Common myeloid progenitor, CD34-positive (primary cell): ENCODE measurements at regions not wholly inside any gene's neighbourhood (a gene's known extent, or its start where the extent isn't known, plus 50 kb on each side); places are given as distances from the start of the nearest gene placed in this dataset.

Experiments
- CTCF ChIA-PET: fragments of 350-600 bp; sonication (Branson Sonifier 250); formaldehyde crosslinking; loops from one replicate; lab custom pipeline; 2021; ENCODE audit warnings: antibody characterized with exemption; lab: Charles Lee
- POLR2A ChIA-PET: fragments of 350-600 bp; sonication (Branson Sonifier 250); formaldehyde crosslinking; loops from one replicate; lab custom pipeline; 2021; ENCODE audit warnings: antibody characterized with exemption; lab: Charles Lee
- DNase-seq, 3 donors: peaks; one replicate each; pipeline versions ENCODE4 v3.0.0 to v3.0.0-alpha.2; 2013
- H3K27ac ChIP-seq, 2 experiments: 1 replicate in 1 of 2; 2 replicates in 1 of 2; pipeline ENCODE4 v1.7.0; 2013; ENCODE audit warnings: inconsistent platforms in 2 of 2, low read length in 2 of 2, mild to moderate bottlenecking in 2 of 2, low read depth in 1 of 2, moderate library complexity in 1 of 2; ENCODE audit not compliant: severe bottlenecking in 2 of 2, insufficient read depth in 1 of 2, poor library complexity in 1 of 2
- H3K27me3 ChIP-seq, 5 experiments: replicated peaks in 2 of 5; 1 replicate in 3 of 5; 2 replicates in 2 of 5; pipeline versions ENCODE4 v1.6.1 to v1.7.0; 2013; ENCODE audit warnings: low read length in 4 of 5, mild to moderate bottlenecking in 2 of 5, moderate library complexity in 2 of 5, inconsistent platforms in 1 of 5; ENCODE audit not compliant: insufficient read depth in 5 of 5, control insufficient read depth in 4 of 5
- H3K36me3 ChIP-seq, 4 experiments: 1 replicate in 2 of 4; 2 replicates in 2 of 4; pipeline versions ENCODE4 v1.6.1 to v1.7.0; 2013; ENCODE audit warnings: low read length in 3 of 4, control low read depth in 1 of 4, mild to moderate bottlenecking in 1 of 4; ENCODE audit not compliant: control insufficient read depth in 4 of 4, insufficient read depth in 4 of 4
- H3K4me1 ChIP-seq, 4 experiments: 1 replicate in 3 of 4; 2 replicates in 1 of 4; pipeline versions ENCODE4 v1.6.1 to v1.7.1; 2013; ENCODE audit warnings: low read length in 3 of 4, mild to moderate bottlenecking in 3 of 4, control low read depth in 1 of 4, inconsistent platforms in 1 of 4, moderate library complexity in 1 of 4; ENCODE audit not compliant: control insufficient read depth in 4 of 4, insufficient read depth in 4 of 4; ENCODE audit errors: control extremely low read depth in 1 of 4
- H3K4me3 ChIP-seq, 7 experiments: 1 replicate in 4 of 7; 2 replicates in 3 of 7; pipeline versions ENCODE4 v1.5.1 to v1.7.0; 2013; ENCODE audit warnings: mild to moderate bottlenecking in 7 of 7, low read length in 6 of 7, moderate library complexity in 6 of 7, inconsistent platforms in 2 of 7, low read depth in 2 of 7, control low read depth in 1 of 7; ENCODE audit not compliant: insufficient read depth in 4 of 7, control insufficient read depth in 1 of 7; ENCODE audit errors: extremely low read depth in 1 of 7
- H3K9me3 ChIP-seq, 5 experiments: 1 replicate in 4 of 5; 2 replicates in 1 of 5; pipeline versions ENCODE4 v1.6.1 to v1.7.1; 2013; ENCODE audit warnings: low read length in 4 of 5, mild to moderate bottlenecking in 2 of 5, inconsistent platforms in 1 of 5, low read depth in 1 of 5, moderate library complexity in 1 of 5; ENCODE audit not compliant: control insufficient read depth in 4 of 5, insufficient read depth in 2 of 5; ENCODE audit errors: control extremely low read depth in 1 of 5
- WGBS: methylation state at CpG from one replicate; pipeline ENCODE4 v1.1.5; 2013; ENCODE audit not compliant: insufficient coverage; 5-methylcytosine and 5-hydroxymethylcytosine counted together

- H3K4me1 ChIP-seq: peaks cover 6 to 82% (median 68%) of the 10 kb centered on the region in 4 experiments
- H3K9me3 ChIP-seq: no peaks in the 10 kb centered on the region
- H3K36me3 ChIP-seq: no peaks in the 10 kb centered on the region
- H3K27ac ChIP-seq: no peak overlapping the region
- CTCF ChIA-PET: interaction anchor here (1.0 to 1.8 kb wide), 5 partner anchors 13 to 219 kb away, joined by 3 to 7 read pairs (median 3); no protein-coding TSS in a partner anchor
- no peak for DNase-seq
- WGBS: 94% methylated on average over 2 of the region's 5 CpGs
- no peaks in the 10 kb centered on the region for H3K27me3 ChIP-seq
- POLR2A ChIA-PET: interaction anchor here (0.9 kb wide), 1 partner anchor 57 kb away, joined by 3 read pairs; the partner anchor contains the start of gene KLF13
- no peak overlapping the region for H3K4me3 ChIP-seq
Observed at GRCh38 chr15:31269816-31270575, 56.6 kb upstream of the KLF13 start.

DNA sequence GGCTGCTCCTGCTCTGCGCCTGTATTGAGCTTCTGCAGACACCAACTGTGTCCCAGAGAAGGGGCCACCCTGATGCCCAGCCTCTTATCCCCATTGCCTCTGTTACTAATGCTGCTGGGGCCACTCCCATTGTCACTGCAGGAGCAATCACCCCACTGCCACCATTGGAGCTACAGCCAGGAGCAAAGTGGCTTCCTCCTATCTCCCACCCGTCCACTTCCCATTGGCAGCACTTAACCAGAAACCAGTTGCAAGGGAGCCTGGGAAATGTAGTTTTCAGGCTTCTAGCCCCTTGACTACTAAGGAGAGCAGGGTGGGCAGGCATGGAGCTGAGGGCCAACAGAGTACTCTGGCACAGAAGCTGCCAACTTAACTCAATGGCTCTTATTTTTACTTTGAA, 55.9 kb upstream of the KLF13 start:
- CTCF ChIA-PET: interaction anchor here (1.1 to 2.8 kb wide), 5 partner anchors 7 to 218 kb away, joined by 3 to 11 read pairs (median 3); no protein-coding TSS in a partner anchor
- POLR2A ChIA-PET: interaction anchor here (0.9 kb wide), 1 partner anchor 56 kb away, joined by 3 read pairs; the partner anchor contains the start of gene KLF13
- DNase-seq: peak in 2 of 3 donors; percentile 24 to 30

DNA sequence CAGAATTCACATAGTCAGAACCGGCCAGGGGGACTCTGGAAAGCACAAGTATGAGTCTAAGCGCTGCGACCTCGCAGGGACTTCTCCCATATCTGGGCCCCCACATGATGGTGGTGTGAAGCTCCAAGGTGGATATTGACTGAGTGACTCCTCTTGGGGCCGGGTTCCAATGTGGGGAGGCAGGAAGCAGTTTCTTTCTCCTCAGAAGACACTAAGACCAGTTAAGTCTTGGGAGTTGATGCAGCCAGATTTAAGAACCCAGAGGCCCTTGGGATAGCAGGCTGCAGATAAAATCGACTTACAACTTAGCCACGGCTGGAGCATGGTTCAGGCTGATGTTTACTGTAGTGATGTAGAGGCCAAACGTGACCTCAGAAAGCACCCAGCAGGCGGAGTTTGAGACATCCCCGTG, 55.4 kb upstream of the KLF13 start:
- Histone ChIP-seq H3K27ac (no peak overlapping the region), H3K36me3 (no peaks in the 10 kb centered on the region), H3K4me3 (no peak overlapping the region), H3K4me1 (peaks cover 6 to 73% (median 59%) of the 10 kb centered on the region in 4 experiments), H3K27me3 (no peaks in the 10 kb centered on the region), H3K9me3 (no peaks in the 10 kb centered on the region)
- 94% methylated on average over 10 of the region's 10 CpGs for WGBS
- CTCF ChIA-PET: interaction anchor here (1.1 to 2.8 kb wide), 3 partner anchors 7 to 217 kb away, joined by 3 to 11 read pairs (median 7); no protein-coding TSS in a partner anchor
- POLR2A ChIA-PET: no interaction called here
- no peak for DNase-seq

More for the DNA sequence above, 55.9 kb upstream of the KLF13 start:
- no peak overlapping the region for H3K27ac ChIP-seq
- H3K9me3 ChIP-seq: no peaks in the 10 kb centered on the region
- H3K27me3 ChIP-seq: no peaks in the 10 kb centered on the region
- no peaks in the 10 kb centered on the region for H3K36me3 ChIP-seq
- no peak overlapping the region for H3K4me3 ChIP-seq
- H3K4me1 ChIP-seq: peaks cover 6 to 78% (median 63%) of the 10 kb centered on the region in 4 experiments
- WGBS: 71% methylated on average over 2 of the region's 2 CpGs

- no peak for DNase-seq
- peaks cover 6 to 67% (median 52%) of the 10 kb centered on the region in 4 experiments for H3K4me1 ChIP-seq
- ChIA-PET POLR2A (no interaction called here), CTCF (interaction anchor here (2.8 kb wide), 1 partner anchor 8 kb away, joined by 11 read pairs; no protein-coding TSS in a partner anchor)
- no peak overlapping the region for H3K27ac ChIP-seq
- whole genome bisulfite sequencing: 97% methylated on average over 12 of the region's 12 CpGs
- H3K36me3 ChIP-seq: no peaks in the 10 kb centered on the region
- no peak overlapping the region for H3K4me3 ChIP-seq
- H3K27me3 ChIP-seq: no peaks in the 10 kb centered on the region
- H3K9me3 ChIP-seq: no peaks in the 10 kb centered on the region
Observed at GRCh38 chr15:31271711-31272557, 54.7 kb upstream of the KLF13 start.

- Histone ChIP-seq H3K4me1 (peaks cover 3 to 59% (median 44%) of the 10 kb centered on the region in 4 experiments), H3K27ac (no peak overlapping the region), H3K36me3 (no peaks in the 10 kb centered on the region), H3K9me3 (no peaks in the 10 kb centered on the region), H3K4me3 (no peak overlapping the region), H3K27me3 (no peaks in the 10 kb centered on the region)
- ChIA-PET CTCF (interaction anchor here (2.8 kb wide), 1 partner anchor 9 kb away, joined by 11 read pairs; no protein-coding TSS in a partner anchor), POLR2A (no interaction called here)
- WGBS: 29% methylated on average over 9 of the region's 14 CpGs
- peak in 2 of 3 donors; percentile 36 to 57 for DNase-seq
Observed at GRCh38 chr15:31272558-31273257, 53.9 kb upstream of the KLF13 start.

DNA sequence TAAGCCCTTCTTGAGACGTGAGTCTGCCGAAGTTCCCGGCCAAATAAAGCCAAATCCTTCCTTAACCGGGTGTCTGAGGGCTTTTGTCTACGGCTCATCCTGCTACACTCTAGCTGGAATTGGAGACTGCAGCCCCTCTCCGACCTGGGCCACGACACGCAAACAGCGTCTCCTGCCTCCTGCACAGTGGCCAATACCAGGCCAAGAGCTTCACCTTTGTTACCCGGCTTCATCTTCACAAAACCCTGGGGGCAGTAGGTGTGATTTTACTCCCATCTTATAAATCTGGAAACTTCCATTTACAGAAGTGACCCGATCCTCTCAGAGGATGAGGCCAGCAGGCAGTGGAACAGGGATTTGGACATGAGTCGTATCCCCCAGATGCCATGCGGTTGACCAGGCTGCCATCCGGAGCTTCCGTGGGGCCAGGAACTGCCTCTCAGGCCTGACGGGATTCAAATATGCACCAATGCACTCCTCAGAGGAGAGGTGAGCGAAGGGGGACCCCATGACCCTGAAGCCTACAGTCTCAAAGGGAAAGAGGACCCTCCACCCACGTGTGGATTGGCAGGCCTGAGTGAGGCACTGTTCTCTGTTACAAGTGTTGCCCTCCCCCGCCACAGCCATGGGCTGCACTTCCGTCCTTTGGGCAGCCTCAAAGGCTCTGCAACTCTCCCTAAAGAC, 53.2 kb upstream of the KLF13 start:
- Histone ChIP-seq H3K36me3 (no peaks in the 10 kb centered on the region), H3K27me3 (no peaks in the 10 kb centered on the region), H3K9me3 (no peaks in the 10 kb centered on the region), H3K4me3 (no peak overlapping the region), H3K27ac (no peak overlapping the region), H3K4me1 (peaks cover 0 to 52% (median 38%) of the 10 kb centered on the region in 4 experiments)
- ChIA-PET CTCF (interaction anchor here (2.8 kb wide), 1 partner anchor 10 kb away, joined by 11 read pairs; no protein-coding TSS in a partner anchor), POLR2A (no interaction called here)
- no peak for DNase-seq
- WGBS: 69% methylated on average over 14 of the region's 20 CpGs
